K562 (cell line): ENCODE measurements at regions not wholly inside any gene's neighbourhood (a gene's known extent, or its start where the extent isn't known, plus 50 kb on each side); places are given as distances from the start of the nearest gene placed in this dataset.

ENCODE experiments used
- CREB1 ChIP-seq, 2 experiments: sonication (generic) in 1 of 2; formaldehyde crosslinking in 1 of 2; IDR thresholded peaks; 2 replicates each; pipeline versions ENCODE4 v1.6.1 to v1.8.0; 2012 to 2022; ENCODE audit warnings: inconsistent platforms in 1 of 2, mild to moderate bottlenecking in 1 of 2, missing genetic modification reagents in 1 of 2, moderate library complexity in 1 of 2
- HES1 ChIP-seq: fragments of 450-650 bp; IDR thresholded peaks from 2 replicates; pipeline ENCODE4 v1.6.1; 2016; ENCODE audit warnings: low read depth, mild to moderate bottlenecking, moderate library complexity
- JUND ChIP-seq, 2 experiments: IDR thresholded peaks; 2 replicates in 1 of 2; 3 replicates in 1 of 2; pipeline ENCODE4 v1.6.1; 2011; ENCODE audit warnings: borderline replicate concordance in 2 of 2, low read depth in 2 of 2, low read length in 2 of 2, improper control_type of control experiment in 1 of 2, missing biosample characterization in 1 of 2, missing genetic modification characterization in 1 of 2, missing genetic modification reagents in 1 of 2
- KLF10 ChIP-seq: fragments of 250-450 bp; sonication (Bioruptor Pico); IDR thresholded peaks from 2 replicates; pipeline ENCODE4 v1.6.1; 2021; ENCODE audit warnings: matching md5 sums
- MYNN ChIP-seq, 2 experiments: sonication (generic); formaldehyde crosslinking in 1 of 2; IDR thresholded peaks; 2 replicates each; pipeline versions ENCODE4 v1.5.0 to v1.6.1; 2016 to 2020; ENCODE audit warnings: antibody characterized with exemption in 1 of 2, missing genetic modification reagents in 1 of 2
- NCOA2 ChIP-seq, 2 experiments: fragments of 450-650 bp; IDR thresholded peaks; 2 replicates each; pipeline ENCODE4 v1.6.1; 2018; ENCODE audit warnings: mild to moderate bottlenecking in 2 of 2, moderate library complexity in 1 of 2; ENCODE audit not compliant: partially characterized antibody in 2 of 2
- NEUROD1 ChIP-seq: fragments of 150-350 bp; IDR thresholded peaks from 2 replicates; pipeline ENCODE4 v1.6.1; 2014; ENCODE audit warnings: borderline replicate concordance, low read length, low read depth; ENCODE audit not compliant: partially characterized antibody
- NRF1 ChIP-seq, 2 experiments: fragments of 450-650 bp; IDR thresholded peaks in 1 of 2; conservative IDR thresholded peaks in 1 of 2; 2 replicates each; pipeline ENCODE4 v1.6.1; 2014; ENCODE audit warnings: mild to moderate bottlenecking in 2 of 2
- POLR2AphosphoS5 ChIP-seq: IDR thresholded peaks from 2 replicates; pipeline ENCODE4 v1.6.1; 2011; ENCODE audit warnings: mild to moderate bottlenecking, low read depth, low read length, moderate library complexity; ENCODE audit not compliant: control insufficient read depth, insufficient read depth
- TGIF2 ChIP-seq: sonication (generic); formaldehyde crosslinking; IDR thresholded peaks from 2 replicates; pipeline ENCODE4 v1.8.1; 2022; ENCODE audit warnings: mild to moderate bottlenecking, missing genetic modification reagents, moderate library complexity
- ZFX ChIP-seq: sonication (generic); formaldehyde crosslinking; IDR thresholded peaks from 2 replicates; pipeline ENCODE4 v1.8.0; 2022; ENCODE audit warnings: mild to moderate bottlenecking, missing genetic modification reagents, moderate library complexity
- ZNF224 ChIP-seq: sonication (generic); formaldehyde crosslinking; IDR thresholded peaks from 2 replicates; pipeline ENCODE4 v1.8.0; 2022; ENCODE audit warnings: mild to moderate bottlenecking, missing genetic modification reagents

- TF ChIP-seq CREB1 (IDR thresholded peaks at IDR 0.05) (no peak), CREB1 (CRISPR knock-in tag; IDR thresholded peaks at IDR 0.05) (no peak), KLF10 (CRISPR knock-in tag) (no peak), ZNF224 (CRISPR knock-in tag) (no peak), MYNN (IDR thresholded peaks at IDR 0.05) (no peak), MYNN (CRISPR knock-in tag; IDR thresholded peaks at IDR 0.05) (no peak), NCOA2 (IDR thresholded peaks at IDR 0.05; ENCODE audit: partially characterized antibody in 2 of 2) (no peak), JUND (IDR thresholded peaks at IDR 0.05; ENCODE audit: borderline replicate concordance, low read depth, low read length) (no peak), JUND (tag; IDR thresholded peaks at IDR 0.05; ENCODE audit: borderline replicate concordance, low read depth, low read length) (no peak), TGIF2 (CRISPR knock-in tag) (no peak), NRF1 (conservative IDR thresholded peaks at IDR 0.05 in 1 of 2, IDR thresholded peaks at IDR 0.05 in 1 of 2) (no peak), HES1 (no peak), ZFX (CRISPR knock-in tag) (no peak), POLR2AphosphoS5 (no peak), NEUROD1 (no peak)
Measured at GRCh38 chr9:7316967-7317366, 482.6 kb downstream of the DMAC1 start (continued).
